HEK293 (cell line): ENCODE measurements at regions not wholly inside any gene's neighbourhood (a gene's known extent, or its start where the extent isn't known, plus 50 kb on each side); places are given as distances from the start of the nearest gene placed in this dataset.

Experiments
- CTCF ChIP-seq: fragments of 450-650 bp; formaldehyde crosslinking; IDR thresholded peaks from 2 replicates; pipeline ENCODE4 v1.5.1; 2016; ENCODE audit warnings: missing biosample characterization, missing genetic modification characterization
- KLF16 ChIP-seq: fragments of 450-650 bp; formaldehyde crosslinking; IDR thresholded peaks from 2 replicates; pipeline ENCODE4 v1.5.1; 2017; ENCODE audit warnings: missing biosample characterization, missing genetic modification characterization
- MZF1 ChIP-seq: fragments of 450-650 bp; formaldehyde crosslinking; IDR thresholded peaks from 2 replicates; pipeline ENCODE4 v1.5.1; 2017; ENCODE audit warnings: missing biosample characterization, missing genetic modification characterization, borderline replicate concordance
- PBX3 ChIP-seq: sonication (generic); formaldehyde crosslinking; IDR thresholded peaks from 2 replicates; pipeline ENCODE4 v1.8.1; 2022; ENCODE audit warnings: mild to moderate bottlenecking, moderate library complexity, missing genetic modification reagents
- TSHZ1 ChIP-seq: fragments of 450-650 bp; formaldehyde crosslinking; IDR thresholded peaks from 2 replicates; pipeline ENCODE4 v1.5.1; 2016; ENCODE audit warnings: missing biosample characterization, missing genetic modification characterization, borderline replicate concordance
- YY1 ChIP-seq: fragments of 450-650 bp; formaldehyde crosslinking; IDR thresholded peaks from 2 replicates; pipeline ENCODE4 v1.5.1; 2018; ENCODE audit warnings: missing biosample characterization, missing genetic modification characterization
- ZNF140 ChIP-seq: fragments of 450-650 bp; formaldehyde crosslinking; IDR thresholded peaks from 2 replicates; pipeline ENCODE4 v1.5.1; 2016; ENCODE audit warnings: missing biosample characterization, missing genetic modification characterization
- ZNF169 ChIP-seq: fragments of 450-650 bp; formaldehyde crosslinking; IDR thresholded peaks from 2 replicates; pipeline ENCODE4 v1.5.1; 2016; ENCODE audit warnings: missing biosample characterization, missing genetic modification characterization
- ZNF777 ChIP-seq: fragments of 450-650 bp; formaldehyde crosslinking; IDR thresholded peaks from 2 replicates; pipeline ENCODE4 v1.5.1; 2017; ENCODE audit warnings: missing biosample characterization, missing genetic modification characterization, borderline replicate concordance

GRCh38 chr14:71720978-71721624 is 211.1 kb upstream of the RGS6 start:
- TF ChIP-seq CTCF (tag by site-specific recombination): peak; percentile 55
- TF ChIP-seq ZNF777 (tag by site-specific recombination): no peak
- TF ChIP-seq TSHZ1 (tag by site-specific recombination): no peak
- no peak for TF ChIP-seq YY1 (tag by site-specific recombination)
- TF ChIP-seq ZNF140 (tag by site-specific recombination): no peak
- no peak for TF ChIP-seq KLF16 (tag by site-specific recombination)
- no peak for TF ChIP-seq PBX3 (CRISPR knock-in tag)
- no peak for TF ChIP-seq MZF1 (tag by site-specific recombination)
- no peak for TF ChIP-seq ZNF169 (tag by site-specific recombination)
